Activated CD8-positive, alpha-beta T cell treated with anti-CD3 and anti-CD28 coated beads for 36 hours (primary cell): ENCODE measurements at regions not wholly inside any gene's neighbourhood (a gene's known extent, or its start where the extent isn't known, plus 50 kb on each side); places are given as distances from the start of the nearest gene placed in this dataset.

ENCODE experiments used
- ATAC-seq: fragments of 200-7000 bp; cut with Tn5 transposase; one replicate; pipeline ENCODE4 v1.10.0; 2021; ENCODE audit warnings: mild to moderate bottlenecking, moderate library complexity
- CTCF ChIA-PET: fragments of 350-600 bp; sonication (Branson Sonifier 250); formaldehyde crosslinking; loops from one replicate; lab custom pipeline; 2021; ENCODE audit warnings: antibody characterized with exemption; lab: Charles Lee
- POLR2A ChIA-PET: fragments of 350-600 bp; sonication (Branson Sonifier 250); formaldehyde crosslinking; loops from one replicate; lab custom pipeline; 2021; ENCODE audit warnings: antibody characterized with exemption; lab: Charles Lee
- DNase-seq: peaks from one replicate; pipeline ENCODE4 v3.0.0-alpha.2; 2020
- H3K27ac Mint-ChIP-seq: one replicate; pipeline ENCODE4 v1.8.0; 2021; ENCODE audit warnings: mild to moderate bottlenecking, mixed read lengths
- H3K27me3 Mint-ChIP-seq: one replicate; pipeline ENCODE4 v1.8.0; 2021; ENCODE audit warnings: mixed read lengths
- H3K36me3 Mint-ChIP-seq: one replicate; pipeline ENCODE4 v1.8.0; 2021; ENCODE audit warnings: low read depth, mixed read lengths
- H3K4me1 Mint-ChIP-seq: one replicate; pipeline ENCODE4 v1.8.0; 2021; ENCODE audit warnings: low read depth, mixed read lengths
- H3K4me3 Mint-ChIP-seq: one replicate; pipeline ENCODE4 v1.8.0; 2021; ENCODE audit warnings: mild to moderate bottlenecking, moderate library complexity, mixed read lengths
- H3K9me3 Mint-ChIP-seq: one replicate; pipeline ENCODE4 v1.8.0; 2021; ENCODE audit warnings: mixed read lengths
- CTCF ChIP-seq: fragments of 200-600 bp; IDR thresholded peaks from one replicate; pipeline ENCODE4 v1.8.0; 2022; ENCODE audit warnings: antibody characterized with exemption, mild to moderate bottlenecking
- intact Hi-C: fragments of 100-400 bp; cut with micrococcal nuclease; formaldehyde crosslinking; loops from one replicate; pipeline ENCODE4 v1.10.0; 2022

GRCh38 chr3:177824190-177824786, 627.0 kb upstream of the TBL1XR1 start:
- no peak for ATAC-seq
- TF ChIP-seq CTCF: no peak
- H3K27ac Mint-ChIP-seq: no peak overlapping the region
- no peaks in the 10 kb centered on the region for H3K27me3 Mint-ChIP-seq
- no peaks in the 10 kb centered on the region for H3K36me3 Mint-ChIP-seq
- intact Hi-C loops: no loop called here
- no peak for DNase-seq
- H3K4me1 Mint-ChIP-seq: peaks cover 11% of the 10 kb centered on the region
- no peak overlapping the region for H3K4me3 Mint-ChIP-seq
- CTCF ChIA-PET: no interaction called here
- no peaks in the 10 kb centered on the region for H3K9me3 Mint-ChIP-seq
- POLR2A ChIA-PET: no interaction called here

- no peaks in the 10 kb centered on the region for H3K36me3 Mint-ChIP-seq
- POLR2A ChIA-PET: no interaction called here
- TF ChIP-seq CTCF: no peak
- DNase-seq: no peak
- ATAC-seq: no peak
- no peak overlapping the region for H3K27ac Mint-ChIP-seq
- no peaks in the 10 kb centered on the region for H3K9me3 Mint-ChIP-seq
- intact Hi-C loops: no loop called here
- H3K27me3 Mint-ChIP-seq: no peaks in the 10 kb centered on the region
- H3K4me3 Mint-ChIP-seq: no peak overlapping the region
- H3K4me1 Mint-ChIP-seq: peaks cover 11% of the 10 kb centered on the region
- CTCF ChIA-PET: no interaction called here
These were observed 627.6 kb upstream of the TBL1XR1 start for GRCh38 chr3:177824841-177825240.

GRCh38 chr3:177826253-177826652, 629.0 kb upstream of the TBL1XR1 start:
- Mint-ChIP-seq H3K36me3 (no peaks in the 10 kb centered on the region), H3K9me3 (no peaks in the 10 kb centered on the region), H3K27ac (no peak overlapping the region), H3K4me1 (peaks cover 6% of the 10 kb centered on the region), H3K27me3 (no peaks in the 10 kb centered on the region), H3K4me3 (no peak overlapping the region)
- POLR2A ChIA-PET: no interaction called here
- DNase-seq: no peak
- intact Hi-C loops: no loop called here
- no peak for TF ChIP-seq CTCF
- no peak for ATAC-seq
- CTCF ChIA-PET: no interaction called here

- ChIA-PET CTCF (interaction anchor here (0.6 kb wide), 1 partner anchor 48 kb away, joined by 3 read pairs; no protein-coding TSS in a partner anchor), POLR2A (no interaction called here)
- peaks cover 4% of the 10 kb centered on the region for H3K4me1 Mint-ChIP-seq
- H3K9me3 Mint-ChIP-seq: no peaks in the 10 kb centered on the region
- no peak overlapping the region for H3K27ac Mint-ChIP-seq
- no peak for TF ChIP-seq CTCF
- ATAC-seq (no peak), DNase-seq (no peak)
- no peaks in the 10 kb centered on the region for H3K27me3 Mint-ChIP-seq
- intact Hi-C loops: no loop called here
- H3K4me3 Mint-ChIP-seq: no peak overlapping the region
- no peaks in the 10 kb centered on the region for H3K36me3 Mint-ChIP-seq
These were observed 630.4 kb upstream of the TBL1XR1 start for GRCh38 chr3:177827511-177828207.

- ATAC-seq (no peak), DNase-seq (no peak)
- Mint-ChIP-seq H3K4me1 (peaks cover 4% of the 10 kb centered on the region), H3K27ac (no peak overlapping the region), H3K27me3 (no peaks in the 10 kb centered on the region), H3K4me3 (no peak overlapping the region), H3K9me3 (no peaks in the 10 kb centered on the region), H3K36me3 (no peaks in the 10 kb centered on the region)
- CTCF ChIA-PET: no interaction called here
- POLR2A ChIA-PET: no interaction called here
- TF ChIP-seq CTCF: no peak
- intact Hi-C loops: no loop called here
These were observed 630.9 kb upstream of the TBL1XR1 start for GRCh38 chr3:177828208-177828565.
